Fibroblast of skin of right biceps (primary cell): ENCODE measurements at regions not wholly inside any gene's neighbourhood (a gene's known extent, or its start where the extent isn't known, plus 50 kb on each side); places are given as distances from the start of the nearest gene placed in this dataset.

Experiments
- DNase-seq: peaks from one replicate; pipeline ENCODE4 v3.0.0-alpha.2; 2013

GRCh38 chr18:75790111-75790510, 362.6 kb upstream of the SMIM21 start:
- DNase-seq, result no peak

- no peak for DNase-seq
Observed at GRCh38 chr18:75785834-75786233, 358.3 kb upstream of the SMIM21 start.

GRCh38 chr18:75785206-75785605, 357.7 kb upstream of the SMIM21 start:
- DNase-seq, result no peak

- peak; percentile 13 for DNase-seq
Observed at GRCh38 chr18:75784390-75784789, 356.9 kb upstream of the SMIM21 start.

GRCh38 chr18:75783566-75784281, 356.2 kb upstream of the SMIM21 start:
- no peak for DNase-seq

- no peak for DNase-seq
Observed at GRCh38 chr18:75782826-75783225, 355.3 kb upstream of the SMIM21 start.

GRCh38 chr18:75782204-75782603, 354.7 kb upstream of the SMIM21 start:
- no peak for DNase-seq

GRCh38 chr18:75779910-75780309, 352.4 kb upstream of the SMIM21 start:
- no peak for DNase-seq

- no peak for DNase-seq
Observed at GRCh38 chr18:75779450-75779849, 351.9 kb upstream of the SMIM21 start.

- no peak for DNase-seq
Observed at GRCh38 chr18:75777630-75778029, 350.1 kb upstream of the SMIM21 start.

GRCh38 chr18:75775121-75775520, 347.6 kb upstream of the SMIM21 start:
- no peak for DNase-seq

- DNase-seq, result no peak
Observed at GRCh38 chr18:75773618-75774017, 346.1 kb upstream of the SMIM21 start.

- DNase-seq, result no peak
Observed at GRCh38 chr18:75762758-75763157, 335.3 kb upstream of the SMIM21 start.

GRCh38 chr18:75760208-75760607, 332.7 kb upstream of the SMIM21 start:
- no peak for DNase-seq

- no peak for DNase-seq
Observed at GRCh38 chr18:75757951-75758350, 330.4 kb upstream of the SMIM21 start.

GRCh38 chr18:75754433-75754832, 326.9 kb upstream of the SMIM21 start:
- DNase-seq, result no peak

- no peak for DNase-seq
Observed at GRCh38 chr18:75753753-75754152, 326.2 kb upstream of the SMIM21 start.

GRCh38 chr18:75752740-75753263, 325.3 kb upstream of the SMIM21 start:
- no peak for DNase-seq

GRCh38 chr18:75745147-75745546, 317.6 kb upstream of the SMIM21 start:
- no peak for DNase-seq

GRCh38 chr18:75742516-75742915, 315.0 kb upstream of the SMIM21 start:
- peak; percentile 6 for DNase-seq

- no peak for DNase-seq
Observed at GRCh38 chr18:75739682-75740081, 312.2 kb upstream of the SMIM21 start.

GRCh38 chr18:75735291-75735690, 307.8 kb upstream of the SMIM21 start:
- DNase-seq, result no peak

- no peak for DNase-seq
Observed at GRCh38 chr18:75730249-75730648, 302.7 kb upstream of the SMIM21 start.

- no peak for DNase-seq
Observed at GRCh38 chr18:75728621-75729020, 301.1 kb upstream of the SMIM21 start.

GRCh38 chr18:75727456-75727855, 300.0 kb upstream of the SMIM21 start:
- DNase-seq, result peak; percentile 27
